Nephron progenitor cell (in vitro differentiated cells): ENCODE measurements at regions not wholly inside any gene's neighbourhood (a gene's known extent, or its start where the extent isn't known, plus 50 kb on each side); places are given as distances from the start of the nearest gene placed in this dataset.
"Not testable (repeated sequence)": the region's sequence is repeated elsewhere in the genome, so short reads cannot be mapped to it uniquely, and the experiment has no call there.

Experiments
- DNase-seq: peaks from one replicate; pipeline ENCODE4 v3.0.0; 2021
- H3K27ac Mint-ChIP-seq: 2 replicates; pipeline ENCODE4 v1.8.0; 2021; ENCODE audit warnings: mild to moderate bottlenecking, moderate library complexity, mixed read lengths
- H3K27me3 Mint-ChIP-seq: 2 replicates; pipeline ENCODE4 v1.8.0; 2021; ENCODE audit warnings: mild to moderate bottlenecking, low read depth, mixed read lengths; ENCODE audit not compliant: poor library complexity
- H3K36me3 Mint-ChIP-seq: 2 replicates; pipeline ENCODE4 v1.8.0; 2021; ENCODE audit warnings: low read depth, mixed read lengths
- H3K4me1 Mint-ChIP-seq: 2 replicates; pipeline ENCODE4 v1.8.0; 2021; ENCODE audit warnings: mixed read lengths
- H3K4me3 Mint-ChIP-seq: 2 replicates; pipeline ENCODE4 v1.8.0; 2021; ENCODE audit warnings: mild to moderate bottlenecking, moderate library complexity, mixed read lengths
- H3K9me3 Mint-ChIP-seq: 2 replicates; pipeline ENCODE4 v1.8.0; 2021; ENCODE audit warnings: mild to moderate bottlenecking, moderate library complexity, mixed read lengths
- CTCF ChIP-seq: fragments of 200-600 bp; sonication (generic); IDR thresholded peaks from 2 replicates; pipeline ENCODE4 v1.5.0; 2021; ENCODE audit warnings: antibody characterized with exemption

- no peak for DNase-seq
- no peaks in the 10 kb centered on the region for H3K36me3 Mint-ChIP-seq
- H3K27ac Mint-ChIP-seq, result no peak overlapping the region
- peaks cover 12% of the 10 kb centered on the region for H3K9me3 Mint-ChIP-seq
- TF ChIP-seq CTCF, result no peak
- no peaks in the 10 kb centered on the region for H3K4me1 Mint-ChIP-seq
- H3K27me3 Mint-ChIP-seq, result peaks cover 11% of the 10 kb centered on the region
- H3K4me3 Mint-ChIP-seq, result no peak overlapping the region
Measured at GRCh38 chr9:1929134-1929533, 86.0 kb upstream of the SMARCA2 start.

- Mint-ChIP-seq H3K4me1 (no peaks in the 10 kb centered on the region), H3K4me3 (no peak overlapping the region), H3K27me3 (peaks cover 11% of the 10 kb centered on the region), H3K36me3 (no peaks in the 10 kb centered on the region), H3K27ac (no peak overlapping the region), H3K9me3 (peaks cover 12% of the 10 kb centered on the region)
- DNase-seq, result no peak
- no peak for TF ChIP-seq CTCF
Measured at GRCh38 chr9:1929722-1930244, 85.4 kb upstream of the SMARCA2 start.

- not testable (repeated sequence) for H3K36me3 Mint-ChIP-seq, H3K27ac Mint-ChIP-seq, H3K4me3 Mint-ChIP-seq, H3K4me1 Mint-ChIP-seq, DNase-seq
- H3K9me3 Mint-ChIP-seq, result peaks cover 12% of the 10 kb centered on the region
- H3K27me3 Mint-ChIP-seq, result peaks cover 11% of the 10 kb centered on the region
Measured at GRCh38 chr9:1930245-1930736, 84.9 kb upstream of the SMARCA2 start.

- peaks cover 6% of the 10 kb centered on the region for H3K27me3 Mint-ChIP-seq
- no peaks in the 10 kb centered on the region for H3K36me3 Mint-ChIP-seq
- no peak overlapping the region for H3K27ac Mint-ChIP-seq
- TF ChIP-seq CTCF, result no peak
- no peaks in the 10 kb centered on the region for H3K4me1 Mint-ChIP-seq
- peaks cover 10% of the 10 kb centered on the region for H3K9me3 Mint-ChIP-seq
- no peak for DNase-seq
- no peak overlapping the region for H3K4me3 Mint-ChIP-seq
Measured at GRCh38 chr9:1938135-1938534, 77.0 kb upstream of the SMARCA2 start.

GRCh38 chr9:1938675-1939170 is 76.4 kb upstream of the SMARCA2 start:
- H3K9me3 Mint-ChIP-seq, result peaks cover 6% of the 10 kb centered on the region
- no peak for DNase-seq
- H3K27me3 Mint-ChIP-seq, result peaks cover 6% of the 10 kb centered on the region
- H3K27ac Mint-ChIP-seq, result no peak overlapping the region
- H3K36me3 Mint-ChIP-seq, result no peaks in the 10 kb centered on the region
- TF ChIP-seq CTCF, result no peak
- H3K4me3 Mint-ChIP-seq, result no peak overlapping the region
- no peaks in the 10 kb centered on the region for H3K4me1 Mint-ChIP-seq

GRCh38 chr9:1939466-1939865 is 75.7 kb upstream of the SMARCA2 start:
- H3K9me3 Mint-ChIP-seq, result peaks cover 4% of the 10 kb centered on the region
- no peak overlapping the region for H3K27ac Mint-ChIP-seq
- DNase-seq, result no peak
- no peaks in the 10 kb centered on the region for H3K36me3 Mint-ChIP-seq
- H3K4me1 Mint-ChIP-seq, result no peaks in the 10 kb centered on the region
- peaks cover 6% of the 10 kb centered on the region for H3K27me3 Mint-ChIP-seq
- no peak for TF ChIP-seq CTCF
- H3K4me3 Mint-ChIP-seq, result no peak overlapping the region
